Keratinocyte (primary cell): ENCODE measurements at regions not wholly inside any gene's neighbourhood (a gene's known extent, or its start where the extent isn't known, plus 50 kb on each side); places are given as distances from the start of the nearest gene placed in this dataset.
"Not testable (repeated sequence)": the region's sequence is repeated elsewhere in the genome, so short reads cannot be mapped to it uniquely, and the experiment has no call there.

Experiments used
- DNase-seq: peaks from one replicate; pipeline ENCODE4 v3.0.0-alpha.2; 2011; ENCODE audit warnings: low read depth, missing footprints, low spot score
- FAIRE-seq: peaks from 2 replicates; lab custom pipeline; 2011; peaks lifted over from hg19 to GRCh38; lab: Jason Lieb, UNC
- H2AFZ ChIP-seq: 2 replicates; pipeline ENCODE4 v1.6.0; 2012; ENCODE audit warnings: low read length, control low read depth, inconsistent platforms; ENCODE audit not compliant: control insufficient read depth
- H3K27ac ChIP-seq: 2 replicates; pipeline ENCODE4 v1.5.1; 2011; ENCODE audit warnings: low read length; ENCODE audit not compliant: control insufficient read depth, insufficient read depth
- H3K27me3 ChIP-seq: 3 replicates; pipeline ENCODE4 v1.6.0; 2011; ENCODE audit warnings: low read length; ENCODE audit not compliant: control insufficient read depth, insufficient read depth; ENCODE audit errors: extremely low read depth
- H3K36me3 ChIP-seq, 2 experiments: 2 replicates in 1 of 2; 3 replicates in 1 of 2; pipeline ENCODE4 v1.5.1; 2011; ENCODE audit warnings: low read length in 2 of 2, mild to moderate bottlenecking in 1 of 2; ENCODE audit not compliant: control insufficient read depth in 2 of 2, insufficient read depth in 2 of 2; ENCODE audit errors: extremely low read depth in 1 of 2
- H3K4me1 ChIP-seq: 3 replicates; pipeline ENCODE4 v1.5.1; 2011; ENCODE audit warnings: low read length; ENCODE audit not compliant: control insufficient read depth, insufficient read depth; ENCODE audit errors: extremely low read depth
- H3K4me2 ChIP-seq: 3 replicates; pipeline ENCODE4 v1.6.0; 2011; ENCODE audit warnings: low read depth, low read length; ENCODE audit not compliant: control insufficient read depth, insufficient read depth; ENCODE audit errors: extremely low read depth
- H3K4me3 ChIP-seq, 3 experiments: fragments of 200-600 bp in 1 of 3; sonication (generic) in 1 of 3; 2 replicates in 2 of 3; 3 replicates in 1 of 3; pipeline ENCODE4 v1.5.1; 2011 to 2016; ENCODE audit warnings: low read length in 3 of 3, mild to moderate bottlenecking in 3 of 3, control low read depth in 2 of 3, inconsistent platforms in 1 of 3, low read depth in 1 of 3, mixed read lengths in 1 of 3, mixed run types in 1 of 3, moderate library complexity in 1 of 3; ENCODE audit not compliant: control insufficient read depth in 2 of 3, insufficient read depth in 2 of 3; ENCODE audit errors: extremely low read depth in 1 of 3
- H3K79me2 ChIP-seq: 2 replicates; pipeline ENCODE4 v1.6.0; 2012; ENCODE audit warnings: low read length; ENCODE audit not compliant: control insufficient read depth, insufficient read depth
- H3K9ac ChIP-seq: 3 replicates; pipeline ENCODE4 v1.6.0; 2011; ENCODE audit warnings: low read length; ENCODE audit not compliant: control insufficient read depth, insufficient read depth; ENCODE audit errors: extremely low read depth
- H3K9me1 ChIP-seq: 3 replicates; pipeline ENCODE4 v1.6.0; 2011; ENCODE audit warnings: low read length; ENCODE audit not compliant: control insufficient read depth, insufficient read depth; ENCODE audit errors: extremely low read depth
- H3K9me3 ChIP-seq: 2 replicates; pipeline ENCODE4 v1.5.1; 2012; ENCODE audit warnings: low read depth, low read length; ENCODE audit not compliant: control insufficient read depth
- H4K20me1 ChIP-seq: 3 replicates; pipeline ENCODE4 v1.6.0; 2011; ENCODE audit warnings: low read length; ENCODE audit not compliant: control insufficient read depth, insufficient read depth; ENCODE audit errors: extremely low read depth
- EZH2 ChIP-seq: IDR thresholded peaks from one replicate; pipeline ENCODE4 v1.6.1; 2012; ENCODE audit warnings: inconsistent platforms, mild to moderate bottlenecking, low read length, moderate library complexity
- dilution Hi-C: fragments of 300-500 bp; cut with MboI; formaldehyde crosslinking; loops from one replicate; pipeline ENCODE4 v1.7.0; 2020; ENCODE audit warnings: low sequenced_read_pairs; ENCODE audit not compliant: extremely low pct_ligation_motif_present
- TF ChIP-seq, protein P1 (sequence below), 3 experiments: IDR thresholded peaks in 1 of 3; conservative IDR thresholded peaks in 1 of 3; optimal IDR thresholded peaks in 1 of 3; 2 replicates in 2 of 3; 3 replicates in 1 of 3; pipeline versions ENCODE3 to v1.5.1; 2011; ENCODE audit warnings: low read length in 3 of 3, mild to moderate bottlenecking in 3 of 3, moderate library complexity in 2 of 3, control low read depth in 1 of 3, inconsistent platforms in 1 of 3; ENCODE audit not compliant: insufficient read depth in 2 of 3; ENCODE audit errors: extremely low read depth in 1 of 3

DNA sequence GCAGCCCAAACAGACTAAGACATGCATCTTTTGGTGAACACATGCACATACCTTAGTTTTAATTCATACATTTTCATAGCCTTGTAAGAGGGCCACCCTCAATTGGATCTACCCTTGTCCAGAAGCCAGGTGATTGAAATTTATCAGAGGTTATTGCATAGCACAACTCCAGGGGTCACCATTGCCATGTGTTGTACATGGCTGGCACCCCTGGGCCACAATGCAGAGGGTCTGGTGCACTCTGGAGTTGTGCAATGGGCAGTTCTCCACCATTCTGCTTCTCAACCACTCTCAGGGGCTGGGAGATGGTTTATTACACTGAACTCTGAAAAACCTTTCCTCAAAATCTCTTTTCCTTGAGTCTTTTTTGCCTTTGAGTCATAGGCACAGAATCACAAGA lies 184.4 kb upstream of the CXorf66 start:
- H3K4me1 ChIP-seq = no peaks in the 10 kb centered on the region
- TF ChIP-seq, protein P1, sequence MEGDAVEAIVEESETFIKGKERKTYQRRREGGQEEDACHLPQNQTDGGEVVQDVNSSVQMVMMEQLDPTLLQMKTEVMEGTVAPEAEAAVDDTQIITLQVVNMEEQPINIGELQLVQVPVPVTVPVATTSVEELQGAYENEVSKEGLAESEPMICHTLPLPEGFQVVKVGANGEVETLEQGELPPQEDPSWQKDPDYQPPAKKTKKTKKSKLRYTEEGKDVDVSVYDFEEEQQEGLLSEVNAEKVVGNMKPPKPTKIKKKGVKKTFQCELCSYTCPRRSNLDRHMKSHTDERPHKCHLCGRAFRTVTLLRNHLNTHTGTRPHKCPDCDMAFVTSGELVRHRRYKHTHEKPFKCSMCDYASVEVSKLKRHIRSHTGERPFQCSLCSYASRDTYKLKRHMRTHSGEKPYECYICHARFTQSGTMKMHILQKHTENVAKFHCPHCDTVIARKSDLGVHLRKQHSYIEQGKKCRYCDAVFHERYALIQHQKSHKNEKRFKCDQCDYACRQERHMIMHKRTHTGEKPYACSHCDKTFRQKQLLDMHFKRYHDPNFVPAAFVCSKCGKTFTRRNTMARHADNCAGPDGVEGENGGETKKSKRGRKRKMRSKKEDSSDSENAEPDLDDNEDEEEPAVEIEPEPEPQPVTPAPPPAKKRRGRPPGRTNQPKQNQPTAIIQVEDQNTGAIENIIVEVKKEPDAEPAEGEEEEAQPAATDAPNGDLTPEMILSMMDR (optimal IDR thresholded peaks at IDR 0.05 in 1 of 3, IDR thresholded peaks at IDR 0.05 in 1 of 3, conservative IDR thresholded peaks at IDR 0.05 in 1 of 3; ENCODE audit: extremely low read depth in 1 of 3, insufficient read depth in 2 of 3, low read length in 3 of 3) = peak in 1 of 3 experiments; percentile 22
- no peak for TF ChIP-seq EZH2
- FAIRE-seq (no peak), DNase-seq (no peak)
- no peak overlapping the region for H3K4me3 ChIP-seq
- H2AFZ ChIP-seq = no peak overlapping the region
- H3K9me3 ChIP-seq = no peaks in the 10 kb centered on the region
- no peak overlapping the region for H3K27ac ChIP-seq
- dilution Hi-C loops = no loop called here
- H3K79me2 ChIP-seq = no peaks in the 10 kb centered on the region
- no peak overlapping the region for H3K9ac ChIP-seq
- H3K9me1 ChIP-seq = no peaks in the 10 kb centered on the region
- no peaks in the 10 kb centered on the region for H3K36me3 ChIP-seq
- H4K20me1 ChIP-seq = no peaks in the 10 kb centered on the region
- no peaks in the 10 kb centered on the region for H3K27me3 ChIP-seq
- no peak overlapping the region for H3K4me2 ChIP-seq

DNA sequence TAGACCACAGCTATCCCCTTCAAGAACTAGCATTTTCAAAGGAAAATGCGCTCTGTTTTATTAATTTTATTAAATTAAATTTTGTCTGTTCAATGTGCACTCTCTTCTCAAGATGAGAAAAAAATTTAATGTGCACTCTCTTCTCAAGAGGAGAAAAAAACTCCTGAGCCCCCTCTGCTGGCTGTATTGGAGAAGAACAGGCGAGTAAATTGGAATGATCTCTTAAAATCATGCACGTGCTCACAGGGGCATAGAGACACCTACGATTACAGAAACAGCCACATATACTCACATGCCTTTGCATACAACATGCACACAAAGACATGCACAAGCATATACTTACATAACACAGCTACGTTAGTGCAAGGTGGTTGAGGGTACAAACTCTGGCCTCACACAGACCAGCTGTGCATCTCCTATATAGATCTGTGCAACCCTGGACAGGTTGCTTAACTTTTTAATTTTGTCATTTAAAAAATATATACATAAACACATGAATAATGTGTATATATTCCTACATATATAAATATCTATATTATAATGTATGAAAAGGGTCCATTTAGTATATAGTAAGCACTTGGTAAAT lies 176.2 kb upstream of the CXorf66 start:
- no peak overlapping the region for H3K27ac ChIP-seq
- H3K4me1 ChIP-seq = no peaks in the 10 kb centered on the region
- H3K36me3 ChIP-seq = no peaks in the 10 kb centered on the region
- no peaks in the 10 kb centered on the region for H3K27me3 ChIP-seq
- DNase-seq (no peak), FAIRE-seq (no peak)
- dilution Hi-C loops = no loop called here
- no peak overlapping the region for H3K9ac ChIP-seq
- H3K4me3 ChIP-seq = no peak overlapping the region
- no peaks in the 10 kb centered on the region for H3K9me1 ChIP-seq
- H4K20me1 ChIP-seq = no peaks in the 10 kb centered on the region
- H3K79me2 ChIP-seq = no peaks in the 10 kb centered on the region
- H3K9me3 ChIP-seq = no peaks in the 10 kb centered on the region
- no peak for TF ChIP-seq EZH2
- TF ChIP-seq, protein P1 (optimal IDR thresholded peaks at IDR 0.05 in 1 of 3, IDR thresholded peaks at IDR 0.05 in 1 of 3, conservative IDR thresholded peaks at IDR 0.05 in 1 of 3; ENCODE audit: extremely low read depth in 1 of 3, insufficient read depth in 2 of 3, low read length in 3 of 3) = peak; percentile 21 to 65 (median 49)
- H3K4me2 ChIP-seq = no peak overlapping the region
- H2AFZ ChIP-seq = no peak overlapping the region

DNA sequence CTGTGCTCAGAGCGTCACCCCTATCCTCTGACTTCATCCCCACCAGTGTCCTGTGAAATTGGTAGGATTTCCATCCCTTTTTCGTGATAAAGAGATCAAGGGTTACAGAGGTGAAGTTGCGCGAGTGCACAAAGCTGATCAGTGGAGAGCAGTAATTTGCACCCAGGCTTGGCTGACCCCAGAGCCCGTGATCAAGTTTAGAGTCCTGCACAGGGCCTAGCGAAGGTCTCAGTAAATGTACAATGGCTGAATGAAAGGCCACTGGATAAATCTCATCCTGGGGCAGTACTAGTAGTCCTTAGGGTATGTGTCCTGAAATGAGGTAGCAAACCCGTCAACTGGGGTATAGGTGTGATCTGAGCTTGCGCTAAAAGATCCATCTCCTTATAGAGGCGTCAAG lies 173.2 kb upstream of the CXorf66 start:
- H3K9me3 ChIP-seq, H3K36me3 ChIP-seq, H4K20me1 ChIP-seq, H3K27me3 ChIP-seq, H3K27ac ChIP-seq, H2AFZ ChIP-seq, H3K79me2 ChIP-seq, H3K9me1 ChIP-seq, H3K9ac ChIP-seq, H3K4me3 ChIP-seq, H3K4me1 ChIP-seq, dilution Hi-C loops, DNase-seq, H3K4me2 ChIP-seq: not testable (repeated sequence)
- FAIRE-seq = peak; percentile 76

DNA sequence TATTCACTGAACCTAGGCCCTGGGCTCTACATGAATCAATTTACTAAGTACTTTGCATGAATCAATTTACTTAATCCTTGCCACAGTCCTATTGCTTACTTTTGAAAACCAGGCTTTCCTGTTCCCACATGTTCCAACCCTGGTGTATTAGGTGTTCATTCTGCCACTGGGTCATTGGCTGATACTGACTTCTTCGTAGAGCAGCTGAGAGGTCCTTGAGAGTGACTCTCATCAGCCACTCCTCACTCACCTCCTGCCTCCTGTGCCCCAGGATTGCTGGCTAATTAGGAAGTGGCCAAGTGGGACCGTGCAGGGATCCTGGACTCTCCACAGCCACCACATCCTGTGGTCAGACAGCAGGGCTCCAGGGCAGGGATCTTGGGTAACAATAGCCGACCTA lies 172.7 kb upstream of the CXorf66 start:
- H2AFZ ChIP-seq, H3K36me3 ChIP-seq, H3K4me1 ChIP-seq, H3K9ac ChIP-seq, H4K20me1 ChIP-seq, H3K79me2 ChIP-seq, DNase-seq, H3K9me3 ChIP-seq, H3K9me1 ChIP-seq, FAIRE-seq, H3K4me3 ChIP-seq, H3K27me3 ChIP-seq, H3K4me2 ChIP-seq, dilution Hi-C loops, H3K27ac ChIP-seq: not testable (repeated sequence)
